Sigmoid colon (tissue), 4 donors: ENCODE measurements at regions not wholly inside any gene's neighbourhood (a gene's known extent, or its start where the extent isn't known, plus 50 kb on each side); places are given as distances from the start of the nearest gene placed in this dataset.

Source experiments
- CTCF ChIP-seq, 4 experiments: fragments of 450-650 bp in 3 of 4; fragments of 200-600 bp in 1 of 4; IDR thresholded peaks; one replicate each; pipeline ENCODE4 v1.5.1; 2016 to 2019; ENCODE audit warnings: antibody characterized with exemption in 4 of 4, mild to moderate bottlenecking in 3 of 4, moderate library complexity in 2 of 4
- EP300 ChIP-seq, 4 donors: sonication (generic); formaldehyde crosslinking; IDR thresholded peaks; one replicate each; pipeline ENCODE4 v1.6.1; 2017; ENCODE audit warnings: antibody characterized with exemption in 4 of 4
- POLR2AphosphoS5 ChIP-seq, 4 donors: sonication (generic); formaldehyde crosslinking; IDR thresholded peaks; one replicate each; pipeline ENCODE4 v1.6.1; 2017; ENCODE audit warnings: antibody characterized with exemption in 4 of 4

DNA sequence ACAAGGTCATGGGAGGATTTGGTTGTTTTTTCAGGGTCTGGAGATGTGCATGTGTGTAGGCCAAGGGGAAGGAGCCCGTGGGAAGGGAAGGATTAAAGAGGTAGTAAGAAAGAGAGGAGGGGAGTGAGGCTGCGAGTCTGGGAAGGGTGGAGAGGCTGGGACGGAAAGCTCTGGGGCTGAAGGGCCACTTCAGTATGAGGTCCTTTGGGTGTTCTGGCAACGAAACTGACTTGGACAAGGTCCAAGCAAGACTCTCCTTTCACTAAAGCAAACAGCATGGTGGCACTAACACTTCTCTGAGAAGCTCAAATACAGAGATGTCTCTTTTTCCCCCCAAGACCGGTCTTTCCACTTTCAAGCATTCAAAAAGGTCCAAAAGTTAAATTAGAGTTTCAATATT lies 394.5 kb downstream of the ARHGEF28 start:
- TF ChIP-seq POLR2AphosphoS5 (IDR thresholded peaks at IDR 0.05) = no peak
- no peak for TF ChIP-seq EP300 (IDR thresholded peaks at IDR 0.05)
- no peak for TF ChIP-seq CTCF (IDR thresholded peaks at IDR 0.05)
